ENCODE measurements at regions not wholly inside any gene's neighbourhood (a gene's known extent, or its start where the extent isn't known, plus 50 kb on each side); places are given as distances from the start of the nearest gene placed in this dataset.

- Histone ChIP-seq H3K36me3 (replicated peaks in 1 of 2; ENCODE audit: control insufficient read depth in 1 of 2, insufficient read depth in 2 of 2, low read length in 2 of 2) (no peaks in the 10 kb centered on the region), H3K9ac (ENCODE audit: insufficient read depth, low read length, poor library complexity, severe bottlenecking) (no peak overlapping the region), H3K79me2 (ENCODE audit: insufficient read depth, low read length) (no peaks in the 10 kb centered on the region), H3K4me1 (ENCODE audit: control insufficient read depth in 1 of 2, insufficient read depth in 2 of 2, low read length in 2 of 2) (no peaks in the 10 kb centered on the region), H3K4me3 (replicated peaks in 1 of 3; ENCODE audit: low read depth in 2 of 3, low read length in 3 of 3) (no peak overlapping the region), H2AFZ (ENCODE audit: insufficient read depth, low read depth, low read length, poor library complexity, severe bottlenecking) (no peak overlapping the region), H3K27me3 (ENCODE audit: control insufficient read depth in 2 of 2, insufficient read depth in 2 of 2, low read length in 2 of 2) (no peaks in the 10 kb centered on the region), H4K20me1 (ENCODE audit: insufficient read depth, low read length) (no peaks in the 10 kb centered on the region), H3K4me2 (replicated peaks; ENCODE audit: extremely low read depth, low read length, poor library complexity, severe bottlenecking) (no peak overlapping the region), H3K9me3 (replicated peaks in 1 of 2; ENCODE audit: control insufficient read depth in 1 of 2, insufficient read depth in 1 of 2, low read length in 2 of 2) (no peaks in the 10 kb centered on the region), H3K27ac (ENCODE audit: low read depth in 1 of 2, low read length in 2 of 2) (no peak overlapping the region)
- 73% methylated on average over 13 of the region's 25 CpGs for WGBS (ENCODE audit: insufficient coverage)
- Mint-ChIP-seq H3K27ac (no peak overlapping the region), H3K9me3 (peaks cover 0 to under 1% (median 0%) of the 10 kb centered on the region in 7 donors), H3K4me3 (no peak overlapping the region), H3K27me3 (ENCODE audit: low read depth in 3 of 3) (peaks cover 3 to 6% (median 4%) of the 10 kb centered on the region in 3 donors), H3K4me1 (no peaks in the 10 kb centered on the region), H3K36me3 (no peaks in the 10 kb centered on the region)
- intact Hi-C loops (cut with micrococcal nuclease), result no loop called here
- TF ChIP-seq CTCF (IDR thresholded peaks at IDR 0.05), result no peak
- DNase-seq, result no peak
Measured at GRCh38 chr9:92188969-92189781, 74.0 kb upstream of the SPTLC1 start.

GRCh38 chr9:92187989-92188714, 72.9 kb upstream of the SPTLC1 start:
- no peak for TF ChIP-seq CTCF (IDR thresholded peaks at IDR 0.05)
- H3K9ac ChIP-seq (ENCODE audit: insufficient read depth, low read length, poor library complexity, severe bottlenecking), result no peak overlapping the region
- no peak overlapping the region for H3K27ac ChIP-seq (ENCODE audit: low read depth in 1 of 2, low read length in 2 of 2)
- no peak for DNase-seq
- H3K4me2 ChIP-seq (replicated peaks; ENCODE audit: extremely low read depth, low read length, poor library complexity, severe bottlenecking), result no peak overlapping the region
- H4K20me1 ChIP-seq (ENCODE audit: insufficient read depth, low read length), result no peaks in the 10 kb centered on the region
- no peak overlapping the region for H2AFZ ChIP-seq (ENCODE audit: insufficient read depth, low read depth, low read length, poor library complexity, severe bottlenecking)
- Mint-ChIP-seq H3K27me3 (ENCODE audit: low read depth in 3 of 3) (peaks cover 3 to 6% (median 4%) of the 10 kb centered on the region in 3 donors), H3K4me3 (no peak overlapping the region), H3K9me3 (peaks cover 0 to 2% (median 0%) of the 10 kb centered on the region in 7 donors), H3K36me3 (no peaks in the 10 kb centered on the region), H3K27ac (no peak overlapping the region), H3K4me1 (no peaks in the 10 kb centered on the region)
- intact Hi-C loops (cut with micrococcal nuclease), result no loop called here
- 97% methylated on average over 6 of the region's 10 CpGs for WGBS (ENCODE audit: insufficient coverage)
- H3K4me3 ChIP-seq (replicated peaks in 1 of 3; ENCODE audit: low read depth in 2 of 3, low read length in 3 of 3), result no peak overlapping the region
- no peaks in the 10 kb centered on the region for H3K36me3 ChIP-seq (replicated peaks in 1 of 2; ENCODE audit: control insufficient read depth in 1 of 2, insufficient read depth in 2 of 2, low read length in 2 of 2)
- H3K4me1 ChIP-seq (ENCODE audit: control insufficient read depth in 1 of 2, insufficient read depth in 2 of 2, low read length in 2 of 2), result no peaks in the 10 kb centered on the region
- no peaks in the 10 kb centered on the region for H3K79me2 ChIP-seq (ENCODE audit: insufficient read depth, low read length)
- H3K27me3 ChIP-seq (ENCODE audit: control insufficient read depth in 2 of 2, insufficient read depth in 2 of 2, low read length in 2 of 2), result no peaks in the 10 kb centered on the region
- H3K9me3 ChIP-seq (replicated peaks in 1 of 2; ENCODE audit: control insufficient read depth in 1 of 2, insufficient read depth in 1 of 2, low read length in 2 of 2), result no peaks in the 10 kb centered on the region

Data from CD14-positive monocyte (primary cell).